Neural cell (in vitro differentiated cells): ENCODE measurements at regions not wholly inside any gene's neighbourhood (a gene's known extent, or its start where the extent isn't known, plus 50 kb on each side); places are given as distances from the start of the nearest gene placed in this dataset.

Source experiments
- H2AFZ ChIP-seq: fragments of 200-600, 300-800 bp; sonication (generic), shearing (Covaris generic); 2 replicates; pipeline ENCODE4 v1.6.0; 2014; ENCODE audit warnings: low read depth, mild to moderate bottlenecking, antibody characterized with exemption, low read length, moderate library complexity
- H3F3A ChIP-seq: fragments of 200-600 bp; shearing (Covaris generic); 2 replicates; pipeline ENCODE4 v1.6.1; 2016; ENCODE audit warnings: mild to moderate bottlenecking, moderate library complexity, mixed read lengths, antibody characterized with exemption, low read length; ENCODE audit not compliant: insufficient read depth, poor library complexity, severe bottlenecking
- H3K27ac ChIP-seq: fragments of 200-600, 300-800 bp; sonication (generic), shearing (Covaris generic); 2 replicates; pipeline ENCODE4 v1.5.1; 2014; ENCODE audit warnings: mild to moderate bottlenecking, low read length, moderate library complexity
- H3K27me3 ChIP-seq: fragments of 300-800, 200-600 bp; sonication (generic), shearing (Covaris generic); 2 replicates; pipeline ENCODE4 v1.6.0; 2014; ENCODE audit warnings: mild to moderate bottlenecking, low read depth, low read length, moderate library complexity; ENCODE audit not compliant: insufficient read depth
- H3K36me3 ChIP-seq: fragments of 300-800, 200-600 bp; sonication (generic), shearing (Covaris generic); 2 replicates; pipeline ENCODE4 v1.5.1; 2014; ENCODE audit warnings: mild to moderate bottlenecking, antibody characterized with exemption, low read length, moderate library complexity; ENCODE audit not compliant: insufficient read depth
- H3K4me2 ChIP-seq: fragments of 300-800, 200-600 bp; sonication (generic), shearing (Covaris generic); 2 replicates; pipeline ENCODE4 v1.6.0; 2014; ENCODE audit warnings: mild to moderate bottlenecking, low read length
- H3K4me3 ChIP-seq: fragments of 300-800, 200-600 bp; sonication (generic), shearing (Covaris generic); 2 replicates; pipeline ENCODE4 v1.5.1; 2014; ENCODE audit warnings: mild to moderate bottlenecking, low read length, moderate library complexity
- H3K79me2 ChIP-seq: fragments of 200-600 bp; shearing (Covaris generic); replicated peaks from 2 replicates; pipeline ENCODE4 v1.6.0; 2014; ENCODE audit warnings: mild to moderate bottlenecking, low read length, moderate library complexity; ENCODE audit not compliant: insufficient read depth
- H3K9ac ChIP-seq: fragments of 300-800, 200-600 bp; sonication (generic), shearing (Covaris generic); 2 replicates; pipeline ENCODE4 v1.6.1; 2016; ENCODE audit warnings: mild to moderate bottlenecking, low read length, mixed read lengths
- H3K9me2 ChIP-seq: fragments of 200-600 bp; shearing (Covaris generic); 2 replicates; pipeline ENCODE4 v1.6.1; 2016; ENCODE audit warnings: mild to moderate bottlenecking, low read length, mixed read lengths; ENCODE audit not compliant: insufficient read depth
- H3K9me3 ChIP-seq: fragments of 200-600, 300-800 bp; sonication (generic), shearing (Covaris generic); 2 replicates; pipeline ENCODE4 v1.6.1; 2016; ENCODE audit warnings: mild to moderate bottlenecking, mixed run types, low read length, moderate library complexity, mixed read lengths
- H4K20me1 ChIP-seq: fragments of 200-600 bp; shearing (Covaris generic); 2 replicates; pipeline ENCODE4 v1.6.1; 2016; ENCODE audit warnings: mild to moderate bottlenecking, mixed run types; ENCODE audit not compliant: insufficient read depth
- EP300 ChIP-seq: fragments of 450-650 bp; conservative IDR thresholded peaks from 2 replicates; pipeline ENCODE4 v1.6.1; 2014; ENCODE audit warnings: antibody characterized with exemption, mild to moderate bottlenecking, moderate library complexity; ENCODE audit not compliant: poor library complexity, severe bottlenecking
- EZH2 ChIP-seq: fragments of 200-600, 300-800 bp; shearing (Covaris generic), sonication (generic); IDR thresholded peaks from 2 replicates; pipeline ENCODE4 v1.6.1; 2014; ENCODE audit warnings: antibody characterized with exemption, low read length, borderline replicate concordance, mild to moderate bottlenecking; ENCODE audit not compliant: insufficient read depth, poor library complexity, severe bottlenecking
- MXI1 ChIP-seq: fragments of 450-650 bp; conservative IDR thresholded peaks from 2 replicates; pipeline ENCODE4 v1.6.1; 2014; ENCODE audit warnings: antibody characterized with exemption, mild to moderate bottlenecking; ENCODE audit not compliant: poor library complexity, severe bottlenecking
- POLR2AphosphoS5 ChIP-seq: IDR thresholded peaks from 2 replicates; pipeline ENCODE4 v1.6.1; 2012
- RAD21 ChIP-seq: fragments of 450-650 bp; conservative IDR thresholded peaks from 2 replicates; pipeline ENCODE4 v1.6.1; 2014; ENCODE audit warnings: antibody characterized with exemption, mild to moderate bottlenecking, moderate library complexity
- REST ChIP-seq: IDR thresholded peaks from 2 replicates; pipeline ENCODE4 v1.6.1; 2012; ENCODE audit warnings: borderline replicate concordance
- SMC3 ChIP-seq: fragments of 450-650 bp; conservative IDR thresholded peaks from 2 replicates; pipeline ENCODE4 v1.6.1; 2014; ENCODE audit warnings: antibody characterized with exemption, mild to moderate bottlenecking, moderate library complexity; ENCODE audit not compliant: poor library complexity
- TAF1 ChIP-seq: IDR thresholded peaks from 2 replicates; pipeline ENCODE4 v1.6.1; 2012; ENCODE audit warnings: low read depth
- TF ChIP-seq, protein P1 (sequence below): fragments of 450-650 bp; IDR thresholded peaks from 2 replicates; pipeline ENCODE4 v1.5.1; 2014; ENCODE audit warnings: antibody characterized with exemption, mild to moderate bottlenecking, moderate library complexity; ENCODE audit not compliant: poor library complexity, severe bottlenecking

- Histone ChIP-seq H3K27me3 (no peaks in the 10 kb centered on the region), H2AFZ (no peak overlapping the region), H3K36me3 (no peaks in the 10 kb centered on the region), H3K4me2 (no peak overlapping the region), H3F3A (no peaks in the 10 kb centered on the region), H3K27ac (no peak overlapping the region), H3K4me3 (no peak overlapping the region), H4K20me1 (no peaks in the 10 kb centered on the region), H3K79me2 (no peaks in the 10 kb centered on the region), H3K9me3 (no peaks in the 10 kb centered on the region), H3K9ac (no peak overlapping the region), H3K9me2 (no peaks in the 10 kb centered on the region)
- TF ChIP-seq TAF1 (no peak), POLR2AphosphoS5 (no peak), MXI1 (no peak), REST (no peak), EZH2 (no peak), RAD21 (no peak), EP300 (no peak), SMC3 (no peak)
- TF ChIP-seq, protein P1, sequence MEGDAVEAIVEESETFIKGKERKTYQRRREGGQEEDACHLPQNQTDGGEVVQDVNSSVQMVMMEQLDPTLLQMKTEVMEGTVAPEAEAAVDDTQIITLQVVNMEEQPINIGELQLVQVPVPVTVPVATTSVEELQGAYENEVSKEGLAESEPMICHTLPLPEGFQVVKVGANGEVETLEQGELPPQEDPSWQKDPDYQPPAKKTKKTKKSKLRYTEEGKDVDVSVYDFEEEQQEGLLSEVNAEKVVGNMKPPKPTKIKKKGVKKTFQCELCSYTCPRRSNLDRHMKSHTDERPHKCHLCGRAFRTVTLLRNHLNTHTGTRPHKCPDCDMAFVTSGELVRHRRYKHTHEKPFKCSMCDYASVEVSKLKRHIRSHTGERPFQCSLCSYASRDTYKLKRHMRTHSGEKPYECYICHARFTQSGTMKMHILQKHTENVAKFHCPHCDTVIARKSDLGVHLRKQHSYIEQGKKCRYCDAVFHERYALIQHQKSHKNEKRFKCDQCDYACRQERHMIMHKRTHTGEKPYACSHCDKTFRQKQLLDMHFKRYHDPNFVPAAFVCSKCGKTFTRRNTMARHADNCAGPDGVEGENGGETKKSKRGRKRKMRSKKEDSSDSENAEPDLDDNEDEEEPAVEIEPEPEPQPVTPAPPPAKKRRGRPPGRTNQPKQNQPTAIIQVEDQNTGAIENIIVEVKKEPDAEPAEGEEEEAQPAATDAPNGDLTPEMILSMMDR, result no peak
Observed at GRCh38 chr16:8292271-8292670, 298.0 kb downstream of the TMEM114 start.

DNA sequence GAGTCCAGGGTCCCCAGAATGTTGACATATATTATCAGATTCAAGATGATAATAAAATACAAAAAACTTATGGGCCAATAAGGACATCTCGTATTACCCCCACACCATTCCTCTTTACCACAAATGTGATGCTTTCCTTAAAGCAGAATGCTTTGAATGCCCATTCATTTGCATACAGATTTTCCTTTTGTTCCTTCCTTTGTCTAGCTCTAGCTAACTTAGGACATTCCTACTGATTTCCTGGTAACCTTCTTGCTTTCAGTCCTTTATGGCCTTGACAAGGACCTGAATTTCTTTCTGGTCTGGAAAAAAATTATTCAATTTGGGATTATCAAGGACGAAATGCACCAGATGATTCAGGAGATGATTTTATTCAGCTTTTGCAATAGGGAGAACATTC, 304.0 kb downstream of the TMEM114 start:
- H3K36me3 ChIP-seq, result no peaks in the 10 kb centered on the region
- no peak overlapping the region for H2AFZ ChIP-seq
- no peak overlapping the region for H3K9ac ChIP-seq
- H3K4me3 ChIP-seq, result no peak overlapping the region
- H3K79me2 ChIP-seq, result no peaks in the 10 kb centered on the region
- H3K27ac ChIP-seq, result no peak overlapping the region
- H3K4me2 ChIP-seq, result no peak overlapping the region
- H3F3A ChIP-seq, result no peaks in the 10 kb centered on the region
- peaks cover 4% of the 10 kb centered on the region for H3K9me3 ChIP-seq
- H3K27me3 ChIP-seq, result no peaks in the 10 kb centered on the region
- TF ChIP-seq, protein P1, result no peak
- TF ChIP-seq POLR2AphosphoS5 (no peak), SMC3 (no peak), MXI1 (no peak), RAD21 (no peak), EZH2 (no peak), TAF1 (no peak), REST (no peak), EP300 (no peak)
- H4K20me1 ChIP-seq, result no peaks in the 10 kb centered on the region
- no peaks in the 10 kb centered on the region for H3K9me2 ChIP-seq
